Ishikawa (cell line): ENCODE measurements at regions not wholly inside any gene's neighbourhood (a gene's known extent, or its start where the extent isn't known, plus 50 kb on each side); places are given as distances from the start of the nearest gene placed in this dataset.

Experiments used
- CEBPB ChIP-seq: IDR thresholded peaks from 2 replicates; pipeline ENCODE4 v1.6.1; 2012
- CREB1 ChIP-seq: IDR thresholded peaks from 2 replicates; pipeline ENCODE4 v1.6.1; 2012; ENCODE audit warnings: low read depth
- EGR1 ChIP-seq: IDR thresholded peaks from 2 replicates; pipeline ENCODE4 v1.6.1; 2012
- EP300 ChIP-seq: IDR thresholded peaks from 2 replicates; pipeline ENCODE4 v1.6.1; 2012; ENCODE audit warnings: borderline replicate concordance
- FOXM1 ChIP-seq: IDR thresholded peaks from 2 replicates; pipeline ENCODE4 v1.6.1; 2012; ENCODE audit warnings: low read depth, borderline replicate concordance
- MAX ChIP-seq: IDR thresholded peaks from 2 replicates; pipeline ENCODE4 v1.6.1; 2012
- NFIC ChIP-seq: IDR thresholded peaks from 2 replicates; pipeline ENCODE4 v1.6.1; 2012
- RAD21 ChIP-seq: IDR thresholded peaks from 2 replicates; pipeline ENCODE4 v1.6.1; 2012; ENCODE audit warnings: low read depth
- REST ChIP-seq: IDR thresholded peaks from 2 replicates; pipeline ENCODE4 v1.6.1; 2012; ENCODE audit warnings: low read depth, mild to moderate bottlenecking
- TAF1 ChIP-seq: IDR thresholded peaks from 2 replicates; pipeline ENCODE4 v1.6.1; 2012; ENCODE audit warnings: low read depth, mild to moderate bottlenecking
- TEAD4 ChIP-seq: IDR thresholded peaks from 2 replicates; pipeline ENCODE4 v1.6.1; 2012
- USF1 ChIP-seq: IDR thresholded peaks from 2 replicates; pipeline ENCODE4 v1.6.1; 2012
- YY1 ChIP-seq: IDR thresholded peaks from 2 replicates; pipeline ENCODE4 v1.6.1; 2012; ENCODE audit warnings: low read depth

GRCh38 chr2:188022389-188022788 lies 269.3 kb upstream of the GULP1 start:
- TF ChIP-seq TEAD4 (no peak), EGR1 (no peak), MAX (no peak), YY1 (no peak), EP300 (no peak), NFIC (no peak), REST (no peak), USF1 (no peak), CEBPB (no peak), TAF1 (no peak), RAD21 (no peak), FOXM1 (no peak), CREB1 (no peak)
